ENCODE measurements at regions not wholly inside any gene's neighbourhood (a gene's known extent, or its start where the extent isn't known, plus 50 kb on each side); places are given as distances from the start of the nearest gene placed in this dataset.

- H3K9me3 ChIP-seq (replicated peaks in 1 of 11): peaks cover under 1 to 23% (median 13%) of the 10 kb centered on the region in 11 experiments; a peak in 15 of 22 replicates
- H3K27me3 ChIP-seq: no peaks in the 10 kb centered on the region
- no peak overlapping the region for H3K4me3 ChIP-seq
- TF ChIP-seq Cebpa-rat (IDR thresholded peaks at IDR 0.05): no peak
- H3K4me1 ChIP-seq: peaks cover 18 to 36% (median 23%) of the 10 kb centered on the region in 10 experiments
- H3K4me2 ChIP-seq: peak overlapping the region; percentile 28 to 67 (median 55); a peak in 15 of 22 replicates
- H3K27ac ChIP-seq: 0 out of 22 replicates have a peak overlapping the region, but pooled peaks of 2 of the 11 experiments have one; percentile 17 to 29
- H3K9ac ChIP-seq: no peak overlapping the region
- no peaks in the 10 kb centered on the region for H4K20me1 ChIP-seq
- no peaks in the 10 kb centered on the region for H3K36me3 ChIP-seq
These were observed 152.9 kb downstream of the PIK3R1 start for GRCh38 chr5:68368311-68369022.

- no peak overlapping the region for H3K4me3 ChIP-seq
- H3K36me3 ChIP-seq: no peaks in the 10 kb centered on the region
- H3K27ac ChIP-seq: 0 out of 22 replicates have a peak overlapping the region, but pooled peaks of 3 of the 11 experiments have one; percentile 17 to 29 (median 19)
- no peaks in the 10 kb centered on the region for H4K20me1 ChIP-seq
- no peak for TF ChIP-seq Cebpa-rat (IDR thresholded peaks at IDR 0.05)
- peak overlapping the region; percentile 28 to 67 (median 55); a peak in 18 of 22 replicates for H3K4me2 ChIP-seq
- no peak overlapping the region for H3K9ac ChIP-seq
- H3K4me1 ChIP-seq: peaks cover 18 to 36% (median 23%) of the 10 kb centered on the region in 10 experiments
- H3K27me3 ChIP-seq: no peaks in the 10 kb centered on the region
- peaks cover 0 to 23% (median 13%) of the 10 kb centered on the region in 11 experiments; a peak in 12 of 22 replicates for H3K9me3 ChIP-seq (replicated peaks in 1 of 11)
These were observed 153.4 kb downstream of the PIK3R1 start for GRCh38 chr5:68369023-68369359.

GRCh38 chr5:68369457-68370125 is 154.0 kb downstream of the PIK3R1 start:
- no peaks in the 10 kb centered on the region for H3K36me3 ChIP-seq
- no peaks in the 10 kb centered on the region for H4K20me1 ChIP-seq
- no peak for TF ChIP-seq Cebpa-rat (IDR thresholded peaks at IDR 0.05)
- H3K4me3 ChIP-seq: no peak overlapping the region
- peaks cover 0 to 23% (median 13%) of the 10 kb centered on the region in 11 experiments; a peak in 12 of 22 replicates for H3K9me3 ChIP-seq (replicated peaks in 1 of 11)
- peaks cover 18 to 36% (median 23%) of the 10 kb centered on the region in 10 experiments for H3K4me1 ChIP-seq
- no peak overlapping the region for H3K9ac ChIP-seq
- peak overlapping the region in 5 of 11 experiments; percentile 18 to 29 (median 19); a peak in 4 of 22 replicates for H3K27ac ChIP-seq
- H3K4me2 ChIP-seq: peak overlapping the region; percentile 28 to 67 (median 55); a peak in 21 of 22 replicates
- H3K27me3 ChIP-seq: no peaks in the 10 kb centered on the region

GRCh38 chr5:68370196-68370595 is 154.6 kb downstream of the PIK3R1 start:
- no peaks in the 10 kb centered on the region for H3K27me3 ChIP-seq
- no peaks in the 10 kb centered on the region for H4K20me1 ChIP-seq
- peaks cover 0 to 23% (median 13%) of the 10 kb centered on the region in 11 experiments; a peak in 12 of 22 replicates for H3K9me3 ChIP-seq (replicated peaks in 1 of 11)
- TF ChIP-seq Cebpa-rat (IDR thresholded peaks at IDR 0.05): no peak
- no peaks in the 10 kb centered on the region for H3K36me3 ChIP-seq
- H3K4me3 ChIP-seq: no peak overlapping the region
- H3K4me2 ChIP-seq: peak overlapping the region in 9 of 11 experiments; percentile 35 to 67 (median 56); a peak in 13 of 22 replicates
- peaks cover 18 to 36% (median 23%) of the 10 kb centered on the region in 10 experiments for H3K4me1 ChIP-seq
- H3K27ac ChIP-seq: peak overlapping the region in 3 of 11 experiments; percentile 18 to 22 (median 18); a peak in 3 of 22 replicates
- no peak overlapping the region for H3K9ac ChIP-seq

DNA sequence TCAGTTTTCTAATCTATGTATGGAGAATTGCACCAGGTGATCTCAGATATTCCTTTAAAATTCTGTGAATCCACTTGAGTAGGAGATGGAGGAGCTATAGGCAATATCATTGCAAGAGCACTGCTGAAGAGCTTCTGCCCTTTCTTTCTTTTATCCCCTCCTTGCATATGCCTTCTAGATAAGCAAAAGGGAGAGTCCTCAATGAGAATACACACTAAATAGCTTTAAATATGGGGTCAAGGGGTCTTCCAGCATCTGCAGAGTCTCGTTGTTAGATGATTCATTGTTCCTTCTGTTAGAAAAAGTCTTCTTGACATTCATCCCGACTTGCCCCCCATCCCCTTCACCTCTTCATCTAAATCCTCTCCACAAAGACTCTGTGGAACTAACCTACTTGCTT is 156.1 kb downstream of the PIK3R1 start:
- Histone ChIP-seq H3K4me2 (peak overlapping the region in 5 of 11 experiments; percentile 25 to 74 (median 50); a peak in 8 of 22 replicates), H3K27me3 (no peaks in the 10 kb centered on the region), H3K9me3 (replicated peaks in 1 of 11) (peaks cover 0 to 23% (median 13%) of the 10 kb centered on the region in 11 experiments; a peak in 12 of 22 replicates), H3K4me3 (no peak overlapping the region), H4K20me1 (no peaks in the 10 kb centered on the region), H3K9ac (no peak overlapping the region), H3K36me3 (no peaks in the 10 kb centered on the region), H3K27ac (no peak overlapping the region), H3K4me1 (peaks cover 18 to 36% (median 23%) of the 10 kb centered on the region in 10 experiments)
- no peak for TF ChIP-seq Cebpa-rat (IDR thresholded peaks at IDR 0.05)

GRCh38 chr5:68372161-68372560 is 156.6 kb downstream of the PIK3R1 start:
- Histone ChIP-seq H3K9me3 (replicated peaks in 1 of 11) (peaks cover 0 to 23% (median 13%) of the 10 kb centered on the region in 11 experiments; a peak in 12 of 22 replicates), H3K27ac (no peak overlapping the region), H3K27me3 (no peaks in the 10 kb centered on the region), H3K36me3 (no peaks in the 10 kb centered on the region), H4K20me1 (no peaks in the 10 kb centered on the region), H3K9ac (no peak overlapping the region), H3K4me3 (no peak overlapping the region), H3K4me2 (peak overlapping the region in 5 of 11 experiments; percentile 25 to 74 (median 50); a peak in 9 of 22 replicates), H3K4me1 (peaks cover 18 to 36% (median 23%) of the 10 kb centered on the region in 10 experiments)
- TF ChIP-seq Cebpa-rat (IDR thresholded peaks at IDR 0.05): no peak

GRCh38 chr5:68373050-68373449 is 157.5 kb downstream of the PIK3R1 start:
- no peak for TF ChIP-seq Cebpa-rat (IDR thresholded peaks at IDR 0.05)
- no peaks in the 10 kb centered on the region for H4K20me1 ChIP-seq
- H3K4me3 ChIP-seq: no peak overlapping the region

DNA sequence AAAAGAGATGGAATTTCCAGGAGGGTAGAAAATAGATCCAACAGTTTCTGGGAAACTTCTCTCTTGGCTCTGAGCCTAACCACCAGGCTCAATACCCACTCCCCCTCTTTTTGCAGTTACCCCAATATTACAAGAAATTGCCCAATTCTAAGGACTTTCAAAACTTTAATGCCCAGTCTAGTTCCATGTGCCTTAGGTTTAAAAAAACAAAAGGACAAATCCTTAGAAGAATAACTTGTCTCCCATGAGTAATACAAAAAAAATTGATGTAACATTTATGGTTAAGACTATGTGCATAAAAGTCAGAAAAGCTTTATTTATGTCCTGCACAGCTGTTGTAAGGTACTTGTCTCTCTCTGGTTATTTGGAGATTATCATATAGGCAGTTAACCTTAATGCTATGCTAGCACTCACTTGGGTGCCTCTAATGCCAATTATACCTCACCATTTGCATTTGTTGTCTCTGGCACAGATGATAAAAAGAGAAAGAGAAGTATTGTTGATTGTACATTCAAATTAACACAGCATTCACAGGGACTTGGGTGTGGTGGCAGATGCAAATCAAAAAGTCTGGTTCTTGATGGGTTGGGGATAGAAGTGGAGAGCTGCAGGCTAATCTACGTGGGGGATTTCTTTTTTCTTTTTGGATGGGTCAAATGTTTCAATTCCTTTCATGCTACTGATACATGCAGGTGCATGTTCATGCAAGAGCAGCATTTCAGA is 159.4 kb downstream of the PIK3R1 start:
- Histone ChIP-seq H4K20me1 (no peaks in the 10 kb centered on the region), H3K4me2 (no peak overlapping the region), H3K9ac (no peak overlapping the region), H3K9me3 (replicated peaks in 1 of 11) (peaks cover 0 to 20% (median 13%) of the 10 kb centered on the region in 11 experiments; a peak in 12 of 22 replicates), H3K27ac (no peak overlapping the region), H3K36me3 (no peaks in the 10 kb centered on the region), H3K27me3 (no peaks in the 10 kb centered on the region), H3K4me3 (no peak overlapping the region), H3K4me1 (peaks cover 18 to 33% (median 25%) of the 10 kb centered on the region in 10 experiments)
- no peak for TF ChIP-seq Cebpa-rat (IDR thresholded peaks at IDR 0.05)

More at GRCh38 chr5:68373050-68373449, 157.5 kb downstream of the PIK3R1 start:
- peaks cover 22 to 36% (median 27%) of the 10 kb centered on the region in 10 experiments for H3K4me1 ChIP-seq
- H3K36me3 ChIP-seq: no peaks in the 10 kb centered on the region
- no peak overlapping the region for H3K9ac ChIP-seq
- no peak overlapping the region for H3K27ac ChIP-seq
- H3K9me3 ChIP-seq (replicated peaks in 1 of 11): peaks cover 0 to 23% (median 13%) of the 10 kb centered on the region in 11 experiments; a peak in 12 of 22 replicates
- H3K4me2 ChIP-seq: no peak overlapping the region
- H3K27me3 ChIP-seq: no peaks in the 10 kb centered on the region

Data from BLaER1 treated with 17β-estradiol and CSF1 and Interleukin-3, amounts not matched to agents 10 nM and 100 nM (cell line).